ENCODE measurements at regions not wholly inside any gene's neighbourhood (a gene's known extent, or its start where the extent isn't known, plus 50 kb on each side); places are given as distances from the start of the nearest gene placed in this dataset.

GRCh38 chr5:148012801-148013200 lies 51.0 kb upstream of the SPINK5 start:
- DNase-seq (ENCODE audit: low spot score), result no peak

DNA sequence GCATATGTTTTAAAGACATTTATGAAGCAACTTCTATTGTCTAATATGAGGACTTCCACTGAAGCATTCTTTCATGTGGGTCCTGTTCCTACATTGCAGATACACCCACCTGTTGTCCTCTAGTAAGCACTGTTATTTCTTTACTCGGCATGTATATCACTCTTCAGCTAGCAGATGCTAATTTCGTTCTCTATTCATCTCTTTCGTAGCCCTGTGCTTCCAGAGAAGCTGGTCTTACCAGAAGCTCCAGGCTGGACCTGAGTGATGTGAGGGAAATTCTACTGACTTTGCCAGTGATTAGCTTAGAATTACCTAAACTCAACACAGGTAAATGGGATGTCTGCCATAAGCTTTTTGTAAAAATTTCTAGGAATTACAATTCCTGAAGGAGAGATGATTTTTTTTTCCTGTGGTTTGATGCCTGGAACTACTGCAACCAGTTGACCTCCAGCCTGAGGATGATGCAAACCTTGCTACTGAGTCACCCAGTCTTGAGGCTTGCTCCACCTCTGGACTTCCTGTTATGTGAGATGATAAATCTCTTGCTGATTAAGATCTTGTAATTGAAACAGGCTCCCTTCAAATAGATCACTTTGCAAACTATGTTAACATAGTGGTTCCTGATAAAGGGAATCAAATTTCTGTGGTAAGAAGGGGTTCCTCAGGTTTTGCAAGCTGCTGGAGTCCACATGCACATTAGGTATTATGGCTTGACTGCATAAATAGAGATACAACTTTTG lies 52.2 kb upstream of the SPINK5 start:
- no peak for DNase-seq (ENCODE audit: low spot score)

DNA sequence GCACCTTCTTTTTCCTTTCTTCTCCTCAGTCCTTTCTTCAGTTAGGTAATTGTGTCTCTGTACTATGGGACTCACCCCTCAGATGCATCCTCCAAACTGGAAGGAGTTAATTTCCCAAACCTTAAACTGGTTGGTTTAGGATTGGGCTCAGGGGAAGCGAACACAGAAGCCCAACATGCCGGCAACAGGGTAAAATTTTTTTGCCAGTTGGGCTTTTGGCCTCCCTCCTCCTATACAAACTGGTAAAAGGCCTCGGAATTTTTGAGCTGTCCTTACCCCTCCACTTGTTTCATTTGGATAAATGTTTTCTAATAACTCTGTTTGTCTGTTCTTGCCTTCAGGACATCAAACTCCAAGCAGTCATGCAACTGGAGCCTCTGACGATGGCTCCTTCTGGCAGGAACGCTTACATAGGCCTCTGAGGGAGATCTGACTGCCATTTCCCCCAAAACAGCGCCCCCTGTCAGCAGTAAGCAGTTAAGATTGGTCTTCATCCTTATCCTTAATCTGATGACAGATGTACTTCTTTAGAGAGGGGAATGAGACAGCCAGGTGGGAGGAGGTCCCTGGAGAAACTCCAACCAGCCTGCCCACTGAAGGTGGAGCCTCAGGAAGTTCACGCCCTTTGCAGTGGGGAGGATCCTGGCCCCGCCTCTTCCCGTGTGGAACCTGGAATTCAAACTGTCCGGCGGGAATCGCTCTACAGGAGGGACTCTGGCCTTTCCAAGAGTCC lies 57.8 kb upstream of the SPINK5 start:
- no peak for DNase-seq (ENCODE audit: low spot score)

DNA sequence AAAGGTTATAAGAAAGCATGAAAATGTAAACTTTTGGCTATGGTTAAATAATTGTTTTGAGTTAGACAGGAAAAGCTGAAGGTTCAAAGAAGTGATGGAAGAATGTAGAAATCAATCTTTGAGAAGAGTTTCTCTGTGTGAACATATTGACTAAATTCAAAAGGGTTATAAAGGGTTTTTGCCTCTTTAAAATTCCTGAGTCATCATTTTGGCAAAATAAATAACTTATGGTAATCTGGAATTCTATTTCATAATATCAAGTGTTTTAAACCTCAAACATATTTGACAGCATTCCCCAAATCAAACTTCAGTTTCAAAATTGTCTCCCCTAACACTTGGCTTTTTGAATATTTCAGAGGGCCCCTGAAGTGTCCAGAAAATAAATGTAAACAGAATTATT lies 60.6 kb upstream of the SPINK5 start:
- DNase-seq (ENCODE audit: low spot score), result no peak

GRCh38 chr5:148002451-148002850 lies 61.3 kb upstream of the SPINK5 start:
- DNase-seq (ENCODE audit: low spot score), result no peak

GRCh38 chr5:148000036-148000435 lies 63.7 kb upstream of the SPINK5 start:
- no peak for DNase-seq (ENCODE audit: low spot score)

DNA sequence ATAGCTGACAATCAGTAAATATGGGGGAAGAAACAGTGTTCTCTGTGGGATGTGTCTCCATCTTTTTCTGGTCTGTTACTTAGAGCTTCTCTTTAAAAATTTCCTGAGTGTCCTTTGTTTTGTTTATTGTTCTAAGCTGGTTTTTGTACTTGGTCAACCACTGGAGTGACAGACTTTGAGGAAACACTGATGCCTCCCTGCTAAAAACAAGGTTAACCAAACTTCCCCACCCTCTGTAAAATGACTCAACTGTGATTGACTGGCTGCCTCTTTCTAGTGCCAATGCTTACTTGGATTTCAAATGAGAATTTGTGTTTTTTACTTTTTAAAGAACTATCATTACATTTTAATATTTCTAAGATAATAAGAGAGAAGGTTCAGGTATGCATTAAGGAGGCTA lies 65.1 kb upstream of the SPINK5 start:
- no peak for DNase-seq (ENCODE audit: low spot score)

GRCh38 chr5:147997486-147997885 lies 66.3 kb upstream of the SPINK5 start:
- no peak for DNase-seq (ENCODE audit: low spot score)

GRCh38 chr5:147996379-147996778 lies 67.4 kb upstream of the SPINK5 start:
- DNase-seq (ENCODE audit: low spot score), result no peak

DNA sequence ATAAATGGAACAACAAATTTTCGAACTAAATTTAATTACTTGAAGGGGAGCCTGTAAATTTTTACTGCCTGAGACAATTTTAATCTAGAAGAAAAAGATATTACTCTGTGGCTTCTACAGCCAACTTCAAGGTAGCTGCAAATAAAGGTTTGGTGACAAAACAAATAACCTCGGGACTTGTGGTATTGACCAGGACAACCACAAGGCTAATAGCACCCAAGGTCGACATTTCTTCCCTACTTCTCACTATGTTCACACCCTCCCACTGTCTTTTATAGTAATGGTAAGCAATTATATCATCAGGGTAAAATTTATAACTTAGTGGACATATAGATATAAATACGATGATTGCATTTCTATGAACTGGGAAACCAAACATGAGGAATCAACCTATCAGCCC lies 67.9 kb upstream of the SPINK5 start:
- no peak for DNase-seq (ENCODE audit: low spot score)

GRCh38 chr5:147989994-147990393 lies 73.8 kb upstream of the SPINK5 start:
- DNase-seq (ENCODE audit: low spot score), result no peak

GRCh38 chr5:147989239-147989638 lies 74.5 kb upstream of the SPINK5 start:
- no peak for DNase-seq (ENCODE audit: low spot score)

DNA sequence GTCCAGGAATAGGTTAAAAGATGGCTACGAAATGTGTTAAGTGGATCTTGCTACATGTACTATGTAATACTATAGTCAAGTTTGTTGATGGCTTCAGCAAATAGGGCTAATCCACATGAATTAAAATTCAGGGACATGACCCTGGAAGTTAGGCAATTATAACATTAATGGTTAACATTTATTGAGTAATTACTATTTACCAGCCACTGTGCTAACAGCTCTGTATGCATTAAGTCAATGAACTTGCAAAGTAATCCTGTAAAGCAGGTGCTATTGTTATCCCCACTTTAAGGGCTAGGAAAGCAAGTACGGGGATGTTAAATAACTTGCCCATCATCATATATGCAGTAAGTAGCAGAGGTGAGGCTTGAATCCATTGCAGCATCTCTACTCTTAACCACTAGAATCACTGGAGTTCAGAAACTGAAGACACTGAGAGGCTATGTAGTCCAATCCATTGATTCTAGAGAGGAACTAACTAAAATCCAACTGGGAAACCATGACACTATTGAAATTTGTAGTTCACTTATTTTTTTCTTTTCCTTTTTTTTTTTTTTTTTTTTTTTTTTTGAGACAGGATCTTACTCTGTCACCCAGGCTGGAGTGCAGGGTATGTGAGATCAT lies 77.5 kb upstream of the SPINK5 start:
- no peak for DNase-seq (ENCODE audit: low spot score)

GRCh38 chr5:147985608-147986007 lies 78.2 kb upstream of the SPINK5 start:
- no peak for DNase-seq (ENCODE audit: low spot score)

- no peak for DNase-seq (ENCODE audit: low spot score)
Measured at GRCh38 chr5:147983742-147984141, 77.4 kb upstream of the C5orf46 start.

DNA sequence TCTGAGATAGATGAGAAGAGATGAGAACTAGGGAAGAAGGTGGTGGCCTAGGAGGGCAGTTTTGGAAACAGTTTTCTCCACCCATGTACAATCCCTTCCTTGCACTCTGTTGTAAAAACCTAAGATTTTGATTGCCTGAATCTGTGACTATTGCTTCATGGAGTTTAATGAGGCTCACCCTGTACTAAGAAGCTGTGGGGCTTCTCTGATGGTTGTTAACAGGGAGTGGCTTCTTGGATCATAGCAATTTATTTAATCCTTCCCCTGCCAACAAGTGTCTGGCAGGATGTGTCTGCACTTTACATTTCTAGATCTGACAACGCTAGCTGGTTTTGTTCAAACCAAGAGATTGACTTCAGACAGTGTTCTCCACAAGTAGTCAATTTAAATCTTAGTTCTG lies 74.7 kb upstream of the C5orf46 start:
- DNase-seq (ENCODE audit: low spot score), result no peak

- DNase-seq (ENCODE audit: low spot score), result no peak
Measured at GRCh38 chr5:147979761-147980160, 73.4 kb upstream of the C5orf46 start.

DNA sequence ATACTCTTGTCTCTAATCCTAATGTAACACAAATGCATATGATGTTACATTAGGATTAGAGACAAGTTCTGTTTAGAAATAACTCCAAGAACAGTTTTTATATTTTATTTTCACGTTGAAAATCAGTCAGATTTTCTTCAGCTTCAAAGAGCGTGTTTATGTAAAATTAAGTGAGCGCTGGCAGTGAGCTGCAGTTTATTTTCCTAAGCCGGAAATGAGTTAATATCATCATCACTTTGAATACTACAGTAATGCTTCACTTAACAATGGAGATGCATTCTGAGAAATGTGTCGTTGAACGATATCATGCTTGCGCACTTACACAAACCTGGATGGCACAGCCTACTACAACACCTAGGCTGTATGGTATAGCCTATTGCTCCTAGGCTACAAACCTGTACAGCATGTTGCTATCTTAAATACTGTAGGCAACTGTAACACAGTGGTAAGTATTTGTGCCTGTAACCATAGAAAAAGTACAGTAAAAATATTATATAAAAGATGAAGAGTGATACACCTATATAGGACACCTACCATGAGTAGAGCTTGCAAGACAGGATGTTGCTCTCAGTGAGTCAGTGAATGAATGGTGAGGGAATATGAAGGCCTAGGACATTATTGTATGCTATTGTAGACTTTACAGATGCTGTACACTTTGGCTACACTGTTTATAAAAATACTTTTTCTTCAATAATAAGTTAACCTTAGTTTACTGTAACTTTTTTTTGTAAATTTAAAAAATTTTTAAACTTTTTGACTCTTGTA lies 65.9 kb upstream of the C5orf46 start:
- no peak for DNase-seq (ENCODE audit: low spot score)

- DNase-seq (ENCODE audit: low spot score), result no peak
Measured at GRCh38 chr5:147971472-147971871, 65.1 kb upstream of the C5orf46 start.

- no peak for DNase-seq (ENCODE audit: low spot score)
Measured at GRCh38 chr5:147968855-147969254, 62.5 kb upstream of the C5orf46 start.

GRCh38 chr5:147966829-147967228 lies 60.5 kb upstream of the C5orf46 start:
- no peak for DNase-seq (ENCODE audit: low spot score)

- DNase-seq (ENCODE audit: low spot score), result no peak
Measured at GRCh38 chr5:147966326-147966725, 60.0 kb upstream of the C5orf46 start.

- peak; percentile 10 for DNase-seq (ENCODE audit: low spot score)
Measured at GRCh38 chr5:147965715-147966114, 59.4 kb upstream of the C5orf46 start.

Measured in HuH-7.5 (cell line).